Gastroesophageal sphincter (tissue), 4 donors: ENCODE measurements at regions not wholly inside any gene's neighbourhood (a gene's known extent, or its start where the extent isn't known, plus 50 kb on each side); places are given as distances from the start of the nearest gene placed in this dataset.

Experiments
- ATAC-seq: fragments of 150-250 bp; one replicate; pipeline ENCODE4 v1.9.1; 2016; ENCODE audit warnings: mild to moderate bottlenecking, moderate library complexity
- H3K27ac ChIP-seq, 4 donors: fragments of 200-600 bp; sonication (generic) in 3 of 4; 1 replicate in 3 of 4; 2 replicates in 1 of 4; pipeline ENCODE4 v1.5.1; 2016 to 2019
- H3K27me3 ChIP-seq: fragments of 200-600 bp; sonication (generic); one replicate; pipeline ENCODE4 v1.5.1; 2019
- H3K36me3 ChIP-seq, 2 donors: fragments of 200-600 bp; sonication (generic); one replicate each; pipeline ENCODE4 v1.5.1; 2019; ENCODE audit warnings: control low read depth in 1 of 2
- H3K4me1 ChIP-seq, 3 donors: fragments of 200-600 bp; sonication (generic); 1 replicate in 2 of 3; 2 replicates in 1 of 3; pipeline ENCODE4 v1.5.1; 2016 to 2019; ENCODE audit warnings: control low read depth in 2 of 3
- H3K4me3 ChIP-seq, 2 donors: fragments of 200-600 bp; sonication (generic); one replicate each; pipeline ENCODE4 v1.5.1; 2019; ENCODE audit warnings: mild to moderate bottlenecking in 1 of 2, moderate library complexity in 1 of 2
- H3K9me3 ChIP-seq, 3 donors: fragments of 200-600 bp; sonication (generic); one replicate each; pipeline ENCODE4 v1.5.1; 2017 to 2019; ENCODE audit warnings: control low read depth in 2 of 3
- EP300 ChIP-seq: sonication (generic); formaldehyde crosslinking; IDR thresholded peaks from one replicate; pipeline ENCODE4 v1.6.1; 2017; ENCODE audit warnings: antibody characterized with exemption, mild to moderate bottlenecking
- POLR2A ChIP-seq, 2 donors: fragments of 450-650 bp; IDR thresholded peaks; one replicate each; pipeline ENCODE4 v1.6.1; 2017; ENCODE audit warnings: antibody characterized with exemption in 2 of 2, mild to moderate bottlenecking in 2 of 2, moderate library complexity in 1 of 2
- POLR2AphosphoS5 ChIP-seq: sonication (generic); formaldehyde crosslinking; IDR thresholded peaks from one replicate; pipeline ENCODE4 v1.6.1; 2017; ENCODE audit warnings: antibody characterized with exemption
- WGBS, 2 donors: methylation state at CpG; one replicate each; pipeline ENCODE4 v1.1.5; 2018; ENCODE audit warnings: low coverage in 1 of 2; 5-methylcytosine and 5-hydroxymethylcytosine counted together
- TF ChIP-seq, protein P1 (sequence below), 4 experiments: fragments of 200-600 bp in 2 of 4; fragments of 450-650 bp in 2 of 4; sonication (generic) in 1 of 4; IDR thresholded peaks; one replicate each; pipeline ENCODE4 v1.5.1; 2017 to 2019; ENCODE audit warnings: antibody characterized with exemption in 4 of 4, mild to moderate bottlenecking in 2 of 4, moderate library complexity in 2 of 4

DNA sequence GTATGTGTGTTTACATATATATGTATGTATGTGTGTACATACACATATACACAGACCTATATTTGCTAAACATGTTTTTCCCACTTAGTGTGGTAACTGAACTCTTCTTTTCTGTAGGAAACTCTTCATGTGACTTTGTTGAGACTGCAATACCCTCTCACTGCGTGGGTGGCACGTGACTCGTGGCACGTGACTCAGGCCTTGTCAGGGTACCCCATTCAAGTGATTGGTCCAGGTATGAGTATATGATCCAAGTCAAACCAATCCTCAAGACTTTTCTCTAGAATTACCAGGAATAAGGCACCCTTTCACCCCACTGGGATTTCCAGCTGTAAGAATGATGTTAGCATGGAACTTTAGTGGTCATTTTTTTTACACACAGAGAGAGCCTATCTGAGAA lies 149.2 kb upstream of the KCNK2 start:
- TF ChIP-seq POLR2A (IDR thresholded peaks at IDR 0.05): no peak
- TF ChIP-seq POLR2AphosphoS5: no peak
- TF ChIP-seq, protein P1, sequence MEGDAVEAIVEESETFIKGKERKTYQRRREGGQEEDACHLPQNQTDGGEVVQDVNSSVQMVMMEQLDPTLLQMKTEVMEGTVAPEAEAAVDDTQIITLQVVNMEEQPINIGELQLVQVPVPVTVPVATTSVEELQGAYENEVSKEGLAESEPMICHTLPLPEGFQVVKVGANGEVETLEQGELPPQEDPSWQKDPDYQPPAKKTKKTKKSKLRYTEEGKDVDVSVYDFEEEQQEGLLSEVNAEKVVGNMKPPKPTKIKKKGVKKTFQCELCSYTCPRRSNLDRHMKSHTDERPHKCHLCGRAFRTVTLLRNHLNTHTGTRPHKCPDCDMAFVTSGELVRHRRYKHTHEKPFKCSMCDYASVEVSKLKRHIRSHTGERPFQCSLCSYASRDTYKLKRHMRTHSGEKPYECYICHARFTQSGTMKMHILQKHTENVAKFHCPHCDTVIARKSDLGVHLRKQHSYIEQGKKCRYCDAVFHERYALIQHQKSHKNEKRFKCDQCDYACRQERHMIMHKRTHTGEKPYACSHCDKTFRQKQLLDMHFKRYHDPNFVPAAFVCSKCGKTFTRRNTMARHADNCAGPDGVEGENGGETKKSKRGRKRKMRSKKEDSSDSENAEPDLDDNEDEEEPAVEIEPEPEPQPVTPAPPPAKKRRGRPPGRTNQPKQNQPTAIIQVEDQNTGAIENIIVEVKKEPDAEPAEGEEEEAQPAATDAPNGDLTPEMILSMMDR (IDR thresholded peaks at IDR 0.05): no peak
- Histone ChIP-seq H3K4me1 (no peaks in the 10 kb centered on the region), H3K9me3 (no peaks in the 10 kb centered on the region), H3K27ac (no peak overlapping the region), H3K27me3 (no peaks in the 10 kb centered on the region), H3K36me3 (no peaks in the 10 kb centered on the region), H3K4me3 (no peak overlapping the region)
- WGBS, 2 donors: 97% methylated on average over 4 of the region's 4 CpGs; no CpG with 5 or more reads in 1 of the 2 donors
- ATAC-seq: no peak

DNA sequence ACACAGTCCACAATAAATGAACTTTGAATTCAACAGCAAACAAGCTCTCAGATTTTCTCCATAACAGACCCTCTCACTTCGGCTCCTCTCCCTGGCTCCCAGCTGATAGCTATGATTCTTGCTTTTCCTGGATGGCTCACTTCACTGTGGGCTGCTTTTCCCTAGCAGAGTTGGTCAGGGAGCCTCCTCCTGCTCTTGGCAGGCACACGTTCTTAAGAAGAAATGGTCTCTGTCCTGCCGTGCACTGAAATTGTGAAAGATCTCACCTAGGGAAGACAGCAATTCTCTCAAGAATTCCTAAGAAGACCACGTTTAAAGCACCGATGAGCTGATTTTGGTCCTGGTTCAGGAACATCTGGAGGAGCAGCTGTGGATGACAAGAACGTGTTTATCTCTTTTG lies 148.5 kb upstream of the KCNK2 start:
- H3K27ac ChIP-seq: no peak overlapping the region
- H3K4me1 ChIP-seq: no peaks in the 10 kb centered on the region
- ATAC-seq: no peak
- H3K27me3 ChIP-seq: no peaks in the 10 kb centered on the region
- 23 to 37% methylated on average over 4 to 6 of the region's 6 CpGs for WGBS, 2 donors
- no peak overlapping the region for H3K4me3 ChIP-seq
- TF ChIP-seq EP300: no peak
- no peak for TF ChIP-seq POLR2AphosphoS5
- TF ChIP-seq POLR2A (IDR thresholded peaks at IDR 0.05): no peak
- TF ChIP-seq, protein P1 (IDR thresholded peaks at IDR 0.05): no peak
- H3K9me3 ChIP-seq: no peaks in the 10 kb centered on the region
- H3K36me3 ChIP-seq: no peaks in the 10 kb centered on the region

DNA sequence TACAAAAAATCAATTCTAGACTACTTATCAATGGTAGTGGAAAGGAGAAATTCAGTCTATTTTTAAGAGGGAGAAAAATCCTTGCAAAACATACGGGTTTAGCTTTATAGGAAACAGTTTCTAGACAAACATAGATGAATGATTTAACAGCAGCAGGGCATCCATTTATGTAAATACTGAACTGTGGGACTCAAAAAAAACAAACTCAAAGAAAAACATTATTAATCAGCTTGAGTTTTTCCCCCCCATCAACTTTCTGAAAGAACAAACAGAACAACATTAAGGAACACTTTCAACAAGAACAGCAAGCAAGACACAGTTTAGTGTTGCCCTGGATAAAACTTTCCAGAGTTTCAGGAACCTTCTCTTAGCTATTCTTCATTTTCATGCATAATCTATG lies 147.3 kb upstream of the KCNK2 start:
- TF ChIP-seq EP300 (no peak), POLR2AphosphoS5 (no peak), POLR2A (IDR thresholded peaks at IDR 0.05) (no peak)
- TF ChIP-seq, protein P1 (IDR thresholded peaks at IDR 0.05): no peak
- 25 to 29% methylated on average over 1 of the region's 1 CpG for WGBS, 2 donors

DNA sequence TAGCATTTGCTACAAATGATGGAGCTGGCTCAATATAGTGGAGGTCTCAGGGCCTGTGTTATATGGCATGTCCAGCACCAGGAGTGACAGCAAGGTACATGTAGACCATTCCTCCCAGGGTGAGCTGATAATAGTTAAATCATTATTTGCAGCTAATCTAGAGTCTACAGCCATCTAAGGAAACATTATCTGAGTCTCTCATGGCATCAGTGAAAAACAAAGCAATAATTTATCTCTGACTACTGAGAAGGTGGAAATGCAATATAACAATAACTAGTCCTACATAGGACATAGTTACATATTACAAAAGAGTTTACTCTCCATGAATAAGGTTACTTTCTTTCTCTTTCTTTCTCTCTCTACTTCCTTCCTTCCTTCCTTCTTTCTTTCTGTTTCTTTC lies 143.4 kb upstream of the KCNK2 start:
- H3K27ac ChIP-seq: no peak overlapping the region
- H3K4me1 ChIP-seq: no peaks in the 10 kb centered on the region
- no peaks in the 10 kb centered on the region for H3K27me3 ChIP-seq
- ATAC-seq: no peak
- no peak overlapping the region for H3K4me3 ChIP-seq
- H3K9me3 ChIP-seq: no peaks in the 10 kb centered on the region
- no peaks in the 10 kb centered on the region for H3K36me3 ChIP-seq
- TF ChIP-seq POLR2AphosphoS5 (no peak), POLR2A (IDR thresholded peaks at IDR 0.05) (no peak), EP300 (no peak)
- TF ChIP-seq, protein P1 (IDR thresholded peaks at IDR 0.05): no peak

More for the DNA sequence above, 147.3 kb upstream of the KCNK2 start:
- no peaks in the 10 kb centered on the region for H3K4me1 ChIP-seq
- H3K9me3 ChIP-seq: no peaks in the 10 kb centered on the region
- H3K36me3 ChIP-seq: no peaks in the 10 kb centered on the region
- H3K27me3 ChIP-seq: no peaks in the 10 kb centered on the region
- no peak for ATAC-seq
- no peak overlapping the region for H3K4me3 ChIP-seq
- H3K27ac ChIP-seq: no peak overlapping the region

DNA sequence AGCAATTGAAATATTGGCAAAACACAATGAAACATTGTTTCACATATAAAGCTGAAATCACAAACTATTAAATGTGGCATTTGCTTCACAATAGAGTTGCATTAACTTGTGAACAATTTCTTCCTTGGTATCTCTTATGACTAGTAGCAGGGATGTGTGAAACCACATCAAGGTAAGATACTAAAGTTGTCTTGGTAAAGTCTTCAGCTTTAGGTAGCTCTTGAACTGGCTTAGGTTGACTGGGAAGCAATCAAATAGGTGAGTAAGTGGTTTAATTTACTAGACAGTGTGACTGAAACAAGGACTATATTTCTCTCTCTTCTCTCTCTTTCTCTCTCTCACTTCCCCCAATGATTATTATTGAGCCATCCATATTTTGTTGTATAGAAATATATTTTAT lies 141.5 kb upstream of the KCNK2 start:
- ATAC-seq: no peak
- H3K27ac ChIP-seq: no peak overlapping the region
- no peaks in the 10 kb centered on the region for H3K4me1 ChIP-seq
- TF ChIP-seq POLR2AphosphoS5 (no peak), POLR2A (IDR thresholded peaks at IDR 0.05) (no peak), EP300 (no peak)
- TF ChIP-seq, protein P1 (IDR thresholded peaks at IDR 0.05): no peak
- H3K9me3 ChIP-seq: no peaks in the 10 kb centered on the region
- H3K4me3 ChIP-seq: no peak overlapping the region
- no peaks in the 10 kb centered on the region for H3K27me3 ChIP-seq
- no peaks in the 10 kb centered on the region for H3K36me3 ChIP-seq
